NCI-H2107 (cell line): ENCODE measurements at regions not wholly inside any gene's neighbourhood (a gene's known extent, or its start where the extent isn't known, plus 50 kb on each side); places are given as distances from the start of the nearest gene placed in this dataset.

Experiments used
- DNase-seq: peaks from one replicate; lab custom pipeline; 2025; lab: John Stamatoyannopoulos, UW

DNA sequence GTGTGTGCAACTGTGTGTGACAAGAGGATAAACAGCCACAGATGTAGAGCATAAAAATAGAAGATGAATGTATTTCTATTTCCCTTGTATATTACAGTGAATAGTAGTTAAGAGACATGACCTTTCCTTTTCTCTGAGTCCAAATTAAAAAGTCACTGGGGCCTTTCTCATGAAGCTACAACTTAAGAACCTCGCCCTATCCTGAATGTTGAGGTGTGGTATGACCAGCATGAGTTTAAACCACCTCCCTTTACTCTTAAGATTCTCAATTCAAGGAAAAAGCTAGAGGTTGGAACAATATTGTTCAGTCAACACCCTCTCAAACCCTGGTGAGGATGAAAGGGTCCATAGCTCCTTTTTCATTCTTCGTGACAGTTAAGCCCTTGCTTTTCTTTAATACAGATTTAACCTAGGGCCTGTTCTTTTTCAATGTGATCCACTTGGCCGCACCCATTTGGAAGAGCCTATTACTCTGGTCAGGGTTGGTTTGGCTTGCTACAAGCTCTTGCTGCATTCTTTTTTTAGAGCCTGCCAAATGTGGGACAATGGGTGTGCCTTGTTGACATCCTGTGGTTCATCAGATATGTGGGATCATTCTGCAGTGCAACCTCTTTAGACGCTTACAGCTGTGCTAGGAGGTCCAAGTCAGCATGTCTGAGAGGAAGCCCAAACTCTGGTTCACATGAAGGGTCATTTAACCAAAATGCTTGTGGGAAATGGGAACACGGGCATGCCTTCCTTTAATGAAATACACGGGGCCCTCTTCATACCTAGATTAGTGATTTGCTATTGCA lies 290.0 kb downstream of the HAO1 start:
- no peak for DNase-seq

DNA sequence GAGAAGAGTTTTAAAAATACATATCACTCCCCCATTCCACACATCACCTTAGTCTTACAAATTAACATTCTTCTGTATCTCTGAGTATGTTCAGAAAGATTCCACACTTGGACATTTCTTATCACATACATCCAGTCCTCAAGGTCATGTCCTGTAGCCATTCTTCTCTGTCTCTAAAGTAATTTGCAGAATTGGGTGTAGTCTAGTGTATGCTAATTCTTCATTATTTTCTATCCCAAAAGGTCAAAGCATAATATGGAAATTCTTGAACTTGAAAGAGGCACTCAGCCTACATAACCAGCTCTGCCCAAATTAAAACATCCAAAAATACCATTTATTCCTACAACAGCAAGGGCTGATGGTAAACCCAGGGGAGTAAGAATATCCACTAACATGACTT lies 286.0 kb downstream of the HAO1 start:
- DNase-seq = no peak

DNA sequence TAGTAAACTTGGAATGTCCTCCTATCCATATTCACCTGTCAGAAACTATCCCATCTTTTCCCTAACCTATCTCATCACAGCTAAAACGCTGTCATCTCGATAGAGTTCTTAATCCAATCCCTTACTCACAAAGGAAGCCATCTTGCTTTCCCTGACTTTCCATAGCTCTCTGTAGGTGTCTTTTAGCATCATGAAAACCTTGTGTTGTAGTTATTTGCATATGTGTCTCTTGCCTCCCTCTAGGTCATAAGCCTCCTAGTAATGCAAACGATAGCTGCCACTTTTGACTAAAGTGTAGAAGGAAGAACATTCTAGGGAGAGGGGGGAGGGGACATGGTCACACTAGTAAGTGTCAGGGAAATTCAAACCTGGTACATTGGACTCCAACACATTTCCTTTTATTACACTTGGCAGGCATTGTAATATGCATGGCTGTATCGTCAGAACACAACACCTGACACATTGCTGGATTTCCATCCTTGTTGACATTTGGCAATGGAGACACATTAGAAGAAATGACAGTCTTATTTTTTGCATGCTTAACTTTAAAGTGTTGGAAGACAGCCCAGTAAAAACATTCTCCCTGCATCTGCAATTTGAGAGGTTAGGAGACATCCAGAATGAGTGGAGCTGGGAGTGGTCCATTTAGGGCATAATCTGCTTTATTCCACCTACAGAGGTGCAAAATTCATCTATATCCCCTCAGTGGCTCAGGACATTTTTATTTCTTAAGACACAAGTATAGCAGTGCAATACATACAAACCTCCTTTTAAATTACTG lies 283.4 kb downstream of the HAO1 start:
- no peak for DNase-seq

DNA sequence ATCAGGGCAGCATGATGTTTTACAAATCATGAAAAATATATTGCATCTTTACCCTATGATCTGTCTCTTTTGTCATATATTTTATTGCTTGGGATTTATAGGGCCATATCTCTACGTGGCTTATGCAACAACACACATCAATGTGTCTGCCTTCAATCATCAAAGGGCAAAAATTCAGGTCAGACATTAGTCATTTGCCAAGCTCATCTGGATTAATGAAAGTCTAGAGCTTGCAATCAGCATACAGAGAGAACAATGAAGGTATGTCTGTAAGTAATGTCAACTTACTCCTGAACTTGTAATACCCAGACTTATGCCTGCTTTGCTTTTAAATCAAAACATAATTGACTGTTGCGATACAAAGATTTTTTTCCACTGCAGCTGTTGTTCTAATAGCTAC lies 282.7 kb downstream of the HAO1 start:
- no peak for DNase-seq

DNA sequence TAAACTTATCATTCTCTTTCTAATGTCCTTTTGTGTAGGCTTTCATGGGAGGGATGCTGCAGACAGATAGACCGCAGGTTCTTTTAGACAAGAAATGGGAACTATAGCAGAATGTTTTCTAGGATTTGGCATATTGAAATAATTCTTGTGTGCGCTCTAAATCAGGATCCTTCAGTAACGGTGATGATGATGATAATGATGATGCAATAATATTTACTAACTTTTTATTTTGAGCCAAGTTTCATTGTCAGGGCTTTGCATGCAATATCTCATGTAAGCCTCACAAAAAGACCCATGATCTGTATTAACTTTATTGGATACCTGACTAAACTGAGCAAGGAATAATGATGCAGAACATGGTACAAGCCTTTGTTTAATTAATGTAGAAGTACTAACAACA lies 280.1 kb downstream of the HAO1 start:
- no peak for DNase-seq

DNA sequence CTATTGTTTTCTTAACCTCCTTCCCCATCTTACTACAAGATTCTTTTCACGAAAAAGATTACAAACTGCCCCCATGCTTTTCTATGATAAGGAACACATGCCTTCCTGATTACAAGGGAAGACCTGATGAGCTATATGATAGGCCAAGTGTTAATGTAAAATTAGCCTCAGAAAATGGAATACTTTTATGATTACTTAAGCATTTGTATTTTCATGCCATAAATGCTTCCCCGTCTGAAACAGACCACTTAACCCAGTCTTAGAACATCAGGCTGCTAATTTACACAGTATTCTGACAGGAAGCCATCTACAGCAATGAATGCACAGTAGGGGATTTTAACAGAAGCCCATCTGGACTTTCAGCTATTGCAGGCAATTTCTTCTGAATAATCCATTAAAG lies 274.9 kb downstream of the HAO1 start:
- DNase-seq = no peak

DNA sequence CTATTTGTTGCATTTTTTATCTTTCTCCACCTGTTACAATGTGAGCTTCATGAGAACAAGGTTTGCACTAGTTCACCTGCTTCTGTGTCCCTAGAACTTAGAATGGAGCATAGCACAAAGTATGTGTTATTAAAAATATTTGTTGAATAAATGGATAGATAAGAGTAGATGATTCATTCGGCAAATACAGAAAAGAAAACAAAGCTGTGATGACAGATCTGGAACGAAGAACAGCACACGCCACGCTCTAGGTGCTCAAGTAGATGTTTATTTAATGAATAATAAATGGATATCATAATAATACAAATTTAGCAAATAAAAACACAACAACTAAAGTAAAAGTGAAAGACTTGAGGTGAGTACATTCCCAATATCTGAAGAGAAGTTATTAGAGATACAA lies 273.1 kb downstream of the HAO1 start:
- DNase-seq = no peak

DNA sequence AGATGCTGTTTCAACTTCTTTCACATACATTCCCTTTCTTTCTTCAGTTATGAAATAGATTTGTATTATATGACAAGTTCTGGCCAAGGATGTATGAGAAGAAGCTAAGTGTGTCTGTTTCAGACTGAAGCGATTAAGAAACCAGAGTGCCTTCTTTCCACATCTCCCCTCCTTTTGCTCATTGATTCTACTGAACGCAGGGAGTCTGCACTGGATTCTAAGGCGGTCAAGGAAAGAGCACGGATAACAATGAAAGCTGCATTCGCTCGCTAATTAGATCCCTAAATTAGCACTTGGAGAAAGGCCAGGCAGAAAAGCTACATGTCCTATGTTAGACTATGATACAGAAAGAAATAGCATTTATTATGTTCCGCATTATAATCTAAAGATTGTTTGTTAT lies 267.7 kb downstream of the HAO1 start:
- DNase-seq = no peak

DNA sequence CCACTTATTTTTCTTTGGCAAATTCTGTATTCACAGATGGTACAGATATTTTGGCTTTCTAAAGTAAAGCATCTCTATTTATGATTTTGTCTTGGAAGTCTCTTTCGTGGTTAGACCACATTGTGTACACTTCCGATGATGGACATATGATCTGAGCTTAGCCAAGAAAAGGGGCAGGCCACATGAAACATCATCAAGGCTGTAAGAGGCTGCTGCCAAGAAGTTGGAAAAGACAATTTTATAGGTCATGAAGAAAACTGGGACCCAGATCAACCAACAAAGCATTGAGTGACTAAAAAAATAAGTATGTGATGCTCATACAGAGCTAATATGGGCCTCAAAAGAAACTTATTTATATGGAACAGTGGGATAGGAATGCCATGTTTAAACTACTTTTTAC lies 266.4 kb downstream of the HAO1 start:
- DNase-seq = no peak

DNA sequence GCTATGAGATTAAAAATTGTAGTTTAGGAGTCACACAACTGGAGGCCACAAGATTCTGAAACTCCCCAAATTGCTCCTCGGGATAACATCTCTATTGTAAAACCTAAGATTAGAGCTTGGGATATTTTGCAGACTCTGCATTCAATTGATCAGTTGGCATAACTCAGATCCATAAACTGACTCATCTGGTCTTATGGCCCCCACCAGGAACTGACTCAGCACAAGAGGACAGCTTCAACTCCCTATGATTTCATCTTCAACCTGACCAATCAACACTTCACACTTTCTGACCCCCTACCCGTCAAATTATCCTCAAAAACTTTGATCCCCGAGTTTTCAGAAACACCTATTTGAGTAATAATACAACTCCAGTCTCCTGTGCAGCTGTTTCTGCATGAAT lies 257.3 kb downstream of the HAO1 start:
- no peak for DNase-seq

DNA sequence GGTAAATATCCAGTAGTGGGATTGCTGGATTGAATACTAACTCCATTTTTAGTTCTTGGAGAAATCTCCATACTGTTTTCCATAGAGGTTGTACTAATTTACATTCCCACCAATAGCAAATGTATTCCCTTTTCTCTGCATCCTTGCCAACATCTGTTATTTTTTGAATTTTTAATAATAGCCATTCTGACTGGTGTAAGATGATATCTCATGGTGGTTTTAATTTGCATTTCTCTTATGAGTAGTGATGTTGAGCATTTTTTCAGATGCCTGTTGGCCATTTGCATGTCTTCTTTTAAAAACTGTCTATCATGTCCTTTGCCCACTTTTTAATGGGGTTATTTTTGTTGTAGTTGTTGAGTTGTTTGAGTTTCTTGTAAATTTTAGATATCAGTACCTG lies 253.2 kb downstream of the HAO1 start:
- no peak for DNase-seq

DNA sequence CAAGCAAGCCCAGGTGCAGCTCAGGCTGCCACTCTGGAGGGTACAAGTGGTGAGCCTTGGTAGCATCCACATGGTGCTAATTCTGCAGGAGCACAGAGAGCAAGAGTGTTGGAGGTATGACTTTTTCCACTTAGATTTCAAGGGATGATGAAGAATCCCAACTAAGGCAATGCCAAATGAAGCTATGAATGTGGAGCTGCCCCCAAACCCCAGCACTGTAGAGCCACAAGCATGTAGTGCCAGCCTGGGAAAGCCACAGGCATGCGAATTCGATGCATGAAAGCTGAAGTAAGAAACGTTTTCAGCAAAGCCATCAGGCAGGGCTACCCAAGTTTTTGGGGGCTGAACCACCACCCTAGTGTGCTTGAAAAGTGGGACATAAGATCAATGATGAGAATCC lies 251.1 kb downstream of the HAO1 start:
- no peak for DNase-seq

DNA sequence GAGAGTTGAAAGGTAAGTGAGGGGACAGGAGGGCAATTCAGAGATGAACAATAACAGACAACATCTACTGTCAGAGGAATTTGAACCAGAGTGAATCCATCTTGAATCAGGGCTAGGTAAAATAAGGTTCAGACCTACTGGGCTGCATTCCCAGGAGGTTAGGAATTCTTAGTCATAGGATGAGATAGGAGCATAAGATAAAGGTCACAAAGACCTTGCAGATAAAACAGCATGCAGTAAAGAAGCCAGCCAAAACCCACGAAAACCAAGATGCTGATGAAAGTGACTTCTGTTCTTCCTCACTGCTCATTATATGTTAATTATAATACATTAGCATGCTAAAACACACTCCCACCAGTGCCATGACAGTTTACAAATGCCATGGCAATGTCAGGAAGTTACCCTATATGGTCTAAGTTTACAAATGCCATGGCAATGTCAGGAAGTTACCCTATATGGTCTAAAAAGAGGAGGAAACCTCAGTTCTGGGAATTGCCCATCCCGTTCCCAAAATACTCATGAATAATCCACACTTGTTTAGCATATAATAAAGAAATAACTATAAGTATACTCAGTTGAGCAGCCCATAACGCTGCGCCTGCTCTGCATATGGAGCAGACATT lies 248.5 kb downstream of the HAO1 start:
- no peak for DNase-seq

DNA sequence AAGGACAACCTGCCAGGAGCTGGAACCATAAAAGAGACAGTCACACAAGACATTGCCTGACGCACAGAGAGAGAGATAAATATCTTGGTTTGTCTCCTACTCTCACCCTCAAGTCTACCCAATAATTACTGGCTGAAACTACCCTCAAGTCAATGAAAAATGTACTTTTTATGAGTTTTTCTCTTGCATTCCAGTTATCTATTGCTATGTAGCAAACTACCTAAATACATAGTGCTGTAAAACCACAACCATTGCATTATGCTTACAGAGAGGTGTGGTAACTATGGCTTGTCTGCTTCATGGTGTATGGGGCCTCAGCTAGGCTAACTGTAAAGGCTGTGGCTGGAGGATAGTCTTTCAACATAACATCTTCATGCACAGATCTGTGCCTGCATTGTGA lies 247.8 kb downstream of the HAO1 start:
- DNase-seq = no peak

DNA sequence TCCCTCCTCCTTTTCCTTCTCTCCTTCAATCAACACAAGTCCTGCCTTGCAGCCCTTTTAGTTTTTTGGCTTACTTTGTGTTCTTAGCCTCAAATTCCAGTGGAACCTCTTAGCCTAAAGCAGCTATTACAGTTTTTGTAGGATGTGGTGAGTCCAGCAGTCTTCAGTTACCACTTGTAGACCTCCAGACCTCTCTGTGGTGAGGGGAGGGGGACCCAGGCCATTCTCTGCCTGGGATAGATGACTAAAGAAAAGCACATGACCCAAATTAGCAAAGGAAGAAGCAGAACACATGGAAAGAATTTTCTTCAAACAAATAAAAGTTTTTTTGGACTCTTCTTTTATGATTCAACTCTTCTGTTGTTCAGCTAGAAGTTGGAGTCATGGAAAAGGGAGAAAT lies 246.5 kb downstream of the HAO1 start:
- no peak for DNase-seq

DNA sequence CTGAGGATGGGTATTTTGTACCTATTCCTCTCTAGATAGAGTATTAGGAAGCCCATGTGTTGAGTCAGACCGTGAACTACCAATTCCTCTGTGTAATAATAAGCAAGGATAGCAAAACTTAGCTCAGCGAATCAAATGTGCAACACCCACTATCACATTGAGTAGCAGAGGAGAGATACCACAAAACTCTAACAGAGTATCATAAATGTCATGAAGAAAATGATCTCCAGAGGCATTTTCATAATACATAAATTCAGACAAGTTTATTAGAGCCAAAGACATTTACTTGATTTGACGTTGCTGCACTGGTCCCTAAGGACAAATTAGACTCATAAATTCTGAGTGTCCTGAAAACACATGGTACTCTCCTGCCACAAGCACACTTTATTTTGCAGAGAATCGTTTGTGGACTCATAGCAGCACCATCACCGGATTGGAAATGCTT lies 245.2 kb downstream of the HAO1 start:
- no peak for DNase-seq

DNA sequence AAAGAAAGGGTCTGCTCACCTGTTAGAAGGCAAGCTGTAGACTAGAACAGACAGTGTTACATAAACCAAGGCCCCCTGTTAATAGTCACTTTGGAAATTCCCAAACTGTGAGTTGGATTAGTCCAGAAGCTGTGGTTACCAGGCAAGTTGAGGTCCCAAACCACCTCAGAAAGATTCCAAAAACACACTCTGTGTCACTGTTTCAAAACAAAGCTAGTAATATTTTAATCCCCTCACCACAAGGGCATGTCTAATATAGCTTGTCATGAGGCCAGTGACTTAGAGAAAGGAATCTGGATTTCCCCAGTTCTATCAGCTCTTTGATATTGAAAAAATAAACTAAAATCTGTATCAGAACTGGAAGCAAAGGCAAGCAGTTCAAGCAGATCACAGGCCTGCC lies 244.6 kb downstream of the HAO1 start:
- DNase-seq = no peak

DNA sequence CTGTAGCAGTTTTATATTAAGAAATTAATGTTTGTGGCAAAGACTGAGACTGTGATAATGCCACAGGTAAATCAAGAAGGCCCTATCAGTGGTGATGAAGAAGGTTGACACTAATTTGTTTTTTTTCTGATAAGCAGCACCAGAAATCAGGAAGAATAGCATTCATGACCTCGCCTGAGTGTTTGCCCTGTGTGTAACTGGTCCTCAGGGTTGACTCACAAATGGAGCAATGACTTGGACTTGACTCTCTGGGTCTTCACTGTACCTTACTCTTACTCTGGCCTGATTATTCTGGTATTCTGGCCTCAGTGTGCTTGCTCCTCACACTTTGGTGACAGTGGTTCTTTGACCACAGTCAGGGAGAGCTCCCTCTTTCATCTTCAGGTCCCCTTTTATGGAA lies 243.9 kb downstream of the HAO1 start:
- DNase-seq = no peak

DNA sequence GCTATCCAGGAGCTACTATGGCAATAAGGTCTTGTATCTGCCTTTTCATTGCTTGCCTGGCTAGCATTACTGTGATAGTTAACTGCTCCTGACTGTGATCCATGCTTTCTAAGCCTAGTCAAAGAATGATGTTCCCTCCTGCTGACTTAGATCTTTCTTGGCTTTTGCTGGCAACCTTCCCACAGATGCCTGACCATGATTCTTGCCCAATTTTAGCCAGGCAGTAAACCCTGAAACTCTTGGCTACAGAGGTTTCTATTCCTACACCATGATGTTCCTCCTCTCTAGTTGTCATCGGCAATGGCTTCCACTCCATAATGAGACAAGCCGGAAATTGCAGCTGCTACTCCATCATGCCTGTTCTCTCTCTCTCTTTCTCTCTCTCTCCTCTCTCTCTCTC lies 238.1 kb downstream of the HAO1 start:
- no peak for DNase-seq

DNA sequence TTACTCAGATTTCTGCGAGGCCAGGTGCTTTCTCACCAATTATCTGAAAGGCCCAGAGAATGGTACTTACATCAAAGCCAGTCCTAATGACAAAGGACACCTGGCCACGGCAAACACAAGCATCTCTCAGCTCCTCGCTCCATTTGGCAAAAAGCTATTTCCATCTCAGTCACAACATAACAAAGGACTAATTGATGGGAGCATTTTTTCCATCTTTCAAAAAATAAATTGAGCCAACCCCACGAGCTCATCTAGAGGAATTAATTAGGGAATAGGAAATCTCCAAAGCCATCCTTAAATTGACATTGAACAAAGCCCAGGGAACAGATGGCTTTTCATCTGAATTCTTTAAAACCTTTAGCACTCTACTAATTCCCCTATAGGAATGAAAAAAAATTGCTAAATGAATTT lies 236.7 kb downstream of the HAO1 start:
- peak; percentile 23 for DNase-seq

DNA sequence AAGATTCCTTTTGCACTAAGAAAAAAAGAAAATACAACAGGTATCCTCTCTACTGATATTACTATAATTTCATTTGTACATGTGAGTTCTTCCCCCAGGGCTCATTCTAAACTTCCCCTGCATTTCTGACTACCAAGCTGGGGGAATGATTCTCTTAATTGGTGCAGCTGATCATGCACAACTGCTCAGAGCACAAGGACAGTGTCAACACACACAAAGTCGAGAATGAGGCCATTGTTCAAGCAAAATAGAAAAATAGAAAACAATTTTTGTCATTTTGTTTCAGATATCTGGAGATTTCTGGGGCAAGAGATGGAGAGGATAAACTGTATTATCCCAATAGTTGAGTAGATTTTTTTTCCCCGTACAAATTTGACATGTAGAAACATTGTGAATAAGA lies 236.3 kb downstream of the HAO1 start:
- no peak for DNase-seq

DNA sequence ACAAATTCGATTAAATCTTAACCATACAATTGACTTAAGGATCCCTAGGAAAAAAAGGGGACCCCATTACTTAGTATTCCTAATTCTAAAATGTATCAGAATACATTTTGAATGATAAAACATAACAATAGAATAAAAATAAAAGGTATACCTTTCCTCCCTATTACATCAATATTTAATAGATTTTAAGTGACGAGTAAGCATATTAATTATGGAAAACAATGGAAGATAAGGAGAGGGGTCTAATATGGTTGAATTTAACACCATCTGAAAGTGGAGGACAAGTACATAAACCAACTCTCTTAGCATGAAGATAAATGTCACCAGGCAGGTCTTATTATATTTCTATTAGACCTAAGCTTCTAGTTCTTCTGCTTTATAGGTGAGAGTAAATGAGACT lies 232.1 kb downstream of the HAO1 start:
- no peak for DNase-seq

DNA sequence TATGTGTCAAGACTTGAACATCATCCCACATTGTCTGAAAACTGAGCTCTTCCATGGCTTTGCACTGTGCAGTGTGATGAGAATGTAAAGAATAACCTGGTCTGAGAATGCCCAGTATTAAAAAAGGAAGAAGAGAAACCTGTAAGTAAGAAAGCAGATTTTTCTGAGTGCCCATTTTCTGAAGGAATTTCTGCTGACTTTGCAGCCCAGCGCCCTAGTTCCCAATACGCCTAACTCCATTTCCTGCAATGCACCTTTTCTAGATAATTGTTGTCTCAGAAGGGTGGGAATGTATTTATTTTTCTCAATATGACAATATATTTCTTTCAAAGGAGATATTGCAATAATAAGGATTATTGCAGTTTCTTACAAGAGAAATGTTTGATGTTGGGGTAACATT lies 231.5 kb downstream of the HAO1 start:
- no peak for DNase-seq
